NCI-H1105 treated with DMSO at 0.1 percent for 48 hours (cell line): ENCODE measurements at regions not wholly inside any gene's neighbourhood (a gene's known extent, or its start where the extent isn't known, plus 50 kb on each side); places are given as distances from the start of the nearest gene placed in this dataset.
"Not testable (repeated sequence)": the region's sequence is repeated elsewhere in the genome, so short reads cannot be mapped to it uniquely, and the experiment has no call there.

Experiments
- DNase-seq: peaks from one replicate; lab custom pipeline; 2025; lab: John Stamatoyannopoulos, UW

DNA sequence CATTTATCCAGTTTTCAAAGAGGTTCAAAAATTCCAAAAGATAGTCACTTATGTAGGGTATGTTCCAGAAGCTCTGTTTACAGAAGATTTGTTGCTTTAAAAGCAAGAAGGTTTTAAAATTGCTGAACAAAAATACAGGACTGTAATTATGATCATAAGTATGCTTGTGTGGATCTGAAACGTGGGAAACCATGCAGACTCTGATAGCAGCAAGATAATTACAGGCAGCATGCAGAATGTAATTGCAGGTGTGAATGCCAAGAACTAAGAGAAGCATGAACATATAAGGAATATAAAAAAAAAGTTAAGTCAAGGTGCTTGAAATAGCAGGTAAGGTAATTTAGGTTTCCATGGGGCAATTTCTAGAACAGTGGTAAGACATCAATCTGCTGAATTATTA, 405.7 kb downstream of the ARL4A start:
- peak; percentile 92 for DNase-seq

DNA sequence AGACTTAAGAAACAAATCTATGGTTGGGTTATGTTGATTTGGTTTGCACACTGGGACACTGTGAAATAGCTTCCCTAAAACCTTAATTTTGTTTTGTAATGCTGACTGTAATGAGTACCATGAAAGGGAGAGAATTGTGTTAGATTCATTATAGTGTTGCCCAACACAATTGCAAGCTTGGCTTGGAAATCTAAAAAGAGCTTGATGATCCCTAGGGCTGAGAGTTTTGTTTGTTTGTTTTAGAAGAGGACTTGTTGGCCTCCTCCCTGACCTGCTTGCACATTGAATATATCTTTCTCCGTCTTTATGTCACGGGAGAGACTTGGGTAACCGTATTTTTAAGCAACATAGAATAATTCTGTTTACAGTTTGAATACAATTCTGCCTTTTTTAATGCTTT, 410.1 kb downstream of the ARL4A start:
- DNase-seq: no peak

DNA sequence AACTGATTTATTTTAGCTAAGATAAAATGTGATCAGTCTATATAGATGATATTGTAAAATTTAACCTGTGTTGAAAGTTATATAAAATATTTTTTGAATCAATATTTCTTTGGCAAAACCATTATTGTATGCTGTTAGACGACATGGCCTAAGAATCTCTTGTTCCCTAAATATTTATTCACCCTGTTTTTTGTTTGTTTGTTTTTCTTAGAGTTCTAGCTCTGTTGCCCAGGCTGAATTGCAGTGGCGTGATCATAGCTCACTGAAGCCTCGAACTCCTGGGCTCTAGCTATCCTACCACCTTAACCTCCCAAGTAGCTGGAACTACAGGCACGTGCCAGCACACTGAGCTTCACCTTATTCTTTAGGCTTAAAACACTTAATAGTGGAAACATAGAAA, 410.7 kb downstream of the ARL4A start:
- DNase-seq: no peak

DNA sequence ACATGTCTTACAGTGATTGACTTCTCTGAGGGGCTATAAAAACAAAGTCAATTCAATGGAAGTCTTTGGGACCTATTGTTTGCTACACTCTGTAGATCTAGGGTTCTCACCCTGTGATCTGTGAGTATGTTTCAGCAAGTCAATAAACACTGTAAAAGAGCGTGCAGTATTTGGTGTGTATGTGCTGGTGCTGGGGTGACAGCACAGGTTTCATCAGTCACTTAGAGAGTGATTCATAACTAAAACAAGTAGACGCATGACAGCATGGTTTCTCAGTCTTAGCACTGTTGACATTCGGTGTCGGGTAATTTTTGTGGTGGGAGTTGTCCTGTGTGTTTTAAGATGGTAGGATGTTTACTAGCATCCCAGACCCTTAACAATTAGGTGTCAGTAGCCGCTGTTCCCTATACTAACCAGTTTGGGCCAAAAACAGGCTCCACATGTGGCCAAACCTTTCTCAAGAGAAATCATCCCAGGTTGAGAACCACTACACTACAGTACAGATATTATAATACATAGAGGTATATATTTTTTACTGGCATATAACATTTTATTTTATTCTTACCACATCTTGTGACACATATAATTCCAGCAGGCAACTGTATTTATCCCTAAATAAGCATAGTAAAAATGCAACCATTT, 411.8 kb downstream of the ARL4A start:
- DNase-seq: no peak

DNA sequence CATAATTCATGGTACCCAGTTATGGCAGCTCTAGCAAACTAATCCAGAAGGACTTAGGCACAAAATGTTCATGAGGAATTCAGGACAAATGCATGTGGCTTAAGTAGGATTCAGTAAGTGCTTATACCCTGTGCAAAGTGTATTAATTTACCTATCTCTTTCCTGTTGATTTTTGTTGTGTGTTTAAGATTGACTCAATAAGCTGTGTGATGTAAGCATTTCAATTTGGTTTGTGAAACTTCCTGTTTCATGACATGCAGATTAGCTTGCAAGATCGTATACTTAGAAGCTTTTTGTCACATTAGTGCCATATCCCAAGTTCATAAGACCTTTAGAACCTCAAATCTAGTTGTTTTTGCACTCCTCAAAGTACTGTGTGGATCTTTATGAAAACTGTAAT, 416.7 kb downstream of the ARL4A start:
- DNase-seq: no peak

DNA sequence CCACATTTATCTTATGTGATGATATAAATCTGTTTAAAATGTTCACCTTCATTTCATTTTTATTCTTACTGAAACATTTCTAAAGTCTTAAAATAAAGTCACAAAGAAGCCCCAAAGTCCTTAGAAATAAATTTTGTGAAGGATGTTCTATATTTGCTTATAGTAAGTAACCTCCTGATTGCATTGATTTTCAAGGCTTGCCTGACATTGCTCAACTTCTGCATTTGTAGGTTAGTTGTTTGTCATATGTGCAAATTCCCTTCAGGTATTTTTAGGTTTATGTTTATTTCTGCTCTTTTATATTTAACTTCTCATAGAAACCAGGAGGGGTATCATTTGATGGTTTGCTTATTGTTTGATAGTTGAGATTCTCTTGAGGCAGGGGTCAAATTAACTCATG, 417.8 kb downstream of the ARL4A start:
- DNase-seq: no peak

DNA sequence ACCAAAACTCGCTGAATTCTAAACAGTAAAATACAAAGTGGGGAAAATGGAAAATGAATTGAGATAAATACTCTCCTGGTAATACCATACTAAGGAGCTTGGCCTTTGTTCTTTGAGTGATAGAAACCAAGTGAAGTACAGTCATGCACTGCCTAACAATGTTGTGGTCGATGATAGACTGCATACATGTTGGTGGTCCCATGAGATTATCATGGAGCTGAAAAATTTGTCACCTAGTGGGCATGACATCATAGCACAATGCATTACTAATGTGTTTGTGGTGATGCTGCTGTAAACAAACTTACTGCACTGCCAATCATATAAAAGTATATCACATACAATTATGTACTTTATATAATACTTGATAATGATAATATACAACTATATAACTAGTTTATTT, 419.1 kb downstream of the ARL4A start:
- no peak for DNase-seq

DNA sequence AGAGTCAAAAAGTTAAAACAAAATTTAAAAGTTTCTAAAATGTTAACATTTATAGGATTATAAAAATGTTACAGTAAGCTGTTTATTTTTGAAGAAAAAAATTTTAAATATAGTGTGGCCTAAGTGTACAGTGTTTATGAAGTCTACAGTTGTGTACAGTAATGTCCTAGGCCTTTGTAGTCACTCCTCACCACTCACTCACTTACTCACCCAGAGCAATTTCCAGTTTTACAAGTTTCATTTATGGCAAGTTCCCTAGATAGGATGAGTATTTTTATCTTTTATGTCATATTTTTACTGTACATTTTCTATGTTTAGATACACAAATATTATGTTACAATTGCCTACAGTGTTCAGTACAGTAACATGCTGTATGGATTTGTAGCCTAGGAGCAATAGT, 419.9 kb downstream of the ARL4A start:
- DNase-seq: no peak

DNA sequence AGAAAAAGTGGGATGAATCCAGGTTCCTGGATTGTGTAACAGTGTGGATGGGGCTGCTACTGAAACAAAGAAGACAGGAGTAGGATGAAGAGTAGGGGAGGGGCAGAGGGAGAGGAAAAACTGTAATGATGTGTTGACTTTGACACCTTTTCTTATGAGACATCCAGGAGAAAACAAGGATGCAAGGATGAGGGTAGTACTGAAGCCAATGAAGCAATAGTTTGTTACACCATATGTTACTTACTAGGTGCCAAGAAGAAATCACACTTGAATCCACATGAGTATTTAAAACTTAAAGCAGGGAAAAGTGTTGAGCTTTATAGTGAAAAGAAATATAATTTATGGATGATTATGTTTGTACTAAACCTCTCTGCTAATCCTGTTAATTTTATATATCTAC, 420.6 kb downstream of the ARL4A start:
- DNase-seq: no peak

DNA sequence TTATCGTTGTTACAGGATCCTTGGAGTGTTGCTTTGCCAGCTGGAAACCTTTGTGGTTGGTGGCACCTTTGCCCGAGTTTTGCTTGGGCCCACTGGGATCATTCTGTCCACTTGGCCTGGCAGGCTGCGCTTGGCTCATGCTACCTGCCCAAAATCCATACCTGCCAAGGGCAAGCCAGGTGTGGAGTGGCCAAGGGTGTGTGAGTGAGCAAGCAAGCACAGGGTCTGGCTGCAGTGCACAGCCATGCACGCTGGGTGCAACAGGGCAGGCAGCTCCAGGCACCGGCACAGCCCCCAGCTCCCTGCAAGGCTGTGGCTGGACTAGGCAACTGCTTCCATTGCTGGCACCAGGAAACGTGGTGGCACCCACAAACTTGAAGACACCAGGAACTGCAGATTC, 421.8 kb downstream of the ARL4A start:
- DNase-seq: no peak

DNA sequence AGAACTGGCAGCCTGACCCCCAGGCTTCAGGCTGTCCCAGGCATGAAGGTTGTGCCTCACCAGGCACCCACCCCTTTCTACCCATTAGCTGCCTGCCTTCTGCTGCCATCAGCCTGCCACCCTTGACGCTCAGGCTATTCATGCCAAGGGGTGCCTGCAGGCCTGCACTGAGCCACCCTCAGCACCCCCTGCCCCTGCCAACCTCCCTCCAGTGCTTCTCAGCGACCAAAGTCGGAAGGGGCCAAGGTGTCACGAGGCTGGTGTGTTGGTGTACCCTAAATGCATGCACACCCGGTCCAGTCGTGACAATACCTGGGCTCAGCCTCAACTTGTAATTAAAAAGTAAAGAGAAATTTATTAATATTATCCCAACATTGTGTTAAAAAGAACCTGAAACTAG, 422.7 kb downstream of the ARL4A start:
- DNase-seq: no peak

DNA sequence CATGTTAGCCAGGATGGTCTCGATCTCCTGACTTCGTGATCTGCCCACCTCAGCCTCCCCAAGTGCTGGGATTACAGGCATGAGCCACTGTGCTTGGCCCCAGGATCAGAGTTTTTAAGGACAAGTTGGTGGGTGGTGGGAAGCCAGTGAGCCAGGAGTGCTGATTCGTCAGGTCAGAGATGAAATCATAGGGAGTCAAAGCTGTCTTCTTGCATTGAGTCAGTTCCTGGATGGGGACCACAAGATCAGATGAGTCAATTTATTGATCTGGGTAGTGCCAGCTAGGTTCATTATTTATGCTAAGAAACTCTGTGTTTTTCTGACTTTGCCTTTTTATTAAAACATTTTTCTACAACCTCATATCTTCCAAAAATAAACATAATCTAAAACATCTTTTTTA, 423.8 kb downstream of the ARL4A start:
- no peak for DNase-seq

DNA sequence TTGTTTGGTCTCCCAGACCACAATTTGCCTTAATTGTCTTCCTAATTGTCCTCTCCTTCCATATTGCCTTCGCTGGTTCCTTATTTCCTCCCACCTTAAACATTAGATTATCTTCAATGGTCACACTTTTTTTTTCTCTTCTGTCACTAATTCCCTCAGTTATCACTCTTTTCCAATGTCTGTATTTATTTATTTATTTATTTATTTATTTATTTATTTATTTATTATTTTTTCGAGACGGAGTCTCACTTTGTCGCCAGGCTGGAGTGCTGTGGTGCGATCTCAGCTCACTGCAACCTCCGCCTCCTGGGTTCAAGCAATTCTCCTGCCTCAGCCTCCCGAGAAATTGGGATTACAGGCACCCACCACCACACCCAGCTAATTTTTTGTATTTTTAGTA, 426.8 kb downstream of the ARL4A start:
- DNase-seq: not testable (repeated sequence)

DNA sequence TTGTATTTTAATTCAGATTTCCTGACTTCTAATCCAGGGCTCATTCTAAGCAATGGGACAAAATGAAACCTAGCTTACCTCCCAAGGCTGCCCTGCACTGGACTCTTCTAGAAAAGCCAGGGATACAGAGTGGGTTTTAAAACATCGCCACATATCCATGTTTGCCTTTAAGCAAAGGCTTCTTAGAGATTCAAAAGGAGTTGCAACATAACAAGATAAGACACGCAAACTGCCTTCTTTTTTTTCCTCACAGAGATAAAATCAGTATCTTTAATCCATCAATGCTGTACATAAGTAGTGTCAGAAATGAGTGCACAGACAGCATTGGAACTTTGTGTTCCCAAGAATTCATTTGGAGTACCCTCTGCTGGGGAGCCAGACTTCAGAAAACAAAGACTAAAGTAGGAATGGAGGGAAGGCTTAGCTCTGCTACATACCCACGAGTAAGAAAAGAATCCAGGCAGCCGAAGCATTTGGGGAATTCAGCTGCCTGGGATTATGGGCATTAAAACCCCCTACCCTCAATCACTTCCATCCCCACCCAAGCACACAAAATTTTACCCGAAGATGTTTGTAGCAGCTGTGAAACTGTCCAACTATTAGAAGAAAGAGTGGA, 427.8 kb downstream of the ARL4A start:
- DNase-seq: no peak

DNA sequence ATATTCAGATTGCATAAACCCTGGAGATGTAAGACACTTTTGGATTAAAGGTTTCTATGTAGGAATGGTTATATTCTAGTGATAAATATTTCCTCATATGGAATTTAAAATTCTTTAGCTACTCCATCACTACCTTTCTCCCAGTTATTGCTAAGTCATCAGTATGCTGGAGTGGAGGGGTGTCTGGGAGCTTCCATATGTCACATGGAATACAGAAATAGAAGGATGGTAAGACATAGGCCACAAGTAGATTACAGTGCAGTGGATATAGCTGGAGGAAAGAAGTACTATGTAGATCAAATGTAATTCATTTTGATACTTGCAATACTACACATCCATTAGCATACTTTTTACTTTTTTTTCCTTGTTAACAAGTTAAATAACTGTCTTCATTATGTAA, 428.4 kb downstream of the ARL4A start:
- no peak for DNase-seq

DNA sequence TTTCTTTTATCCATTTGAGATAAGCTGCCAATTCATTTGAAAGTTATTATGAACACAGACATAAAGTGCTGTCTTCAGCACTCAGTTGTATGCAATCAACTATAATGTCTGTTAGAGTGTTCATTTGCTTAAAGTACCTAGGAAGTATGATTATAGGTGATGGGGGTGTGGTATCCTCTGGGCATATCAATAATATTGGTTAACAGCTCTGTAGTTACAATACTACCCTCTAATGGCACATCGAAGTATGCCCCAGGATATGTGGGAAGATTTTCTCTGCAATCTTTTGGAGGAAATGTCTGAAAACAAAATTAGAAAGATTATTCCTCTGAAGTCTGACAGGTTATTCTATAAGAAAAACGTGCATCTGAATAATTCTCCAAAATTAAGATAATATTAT, 429.7 kb downstream of the ARL4A start:
- DNase-seq: peak; percentile 28

DNA sequence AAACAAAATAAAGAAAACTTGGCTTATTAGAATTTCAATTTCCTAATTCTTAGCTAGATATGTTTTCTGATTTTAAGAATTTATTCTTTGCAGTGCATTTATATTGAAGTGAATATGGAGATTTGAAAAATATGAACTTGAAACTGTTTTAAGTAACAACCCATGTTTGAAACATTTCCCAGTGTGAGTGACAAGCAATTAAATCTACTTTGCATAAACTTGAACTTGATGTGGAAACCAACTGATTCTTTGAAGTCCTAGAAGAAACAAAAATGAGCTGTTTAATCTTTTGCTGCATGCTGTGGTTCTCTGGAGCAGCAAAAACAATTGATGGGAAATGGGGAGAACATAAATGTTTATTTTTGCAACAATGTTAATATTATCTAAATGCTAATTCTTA, 430.2 kb downstream of the ARL4A start:
- DNase-seq: no peak

DNA sequence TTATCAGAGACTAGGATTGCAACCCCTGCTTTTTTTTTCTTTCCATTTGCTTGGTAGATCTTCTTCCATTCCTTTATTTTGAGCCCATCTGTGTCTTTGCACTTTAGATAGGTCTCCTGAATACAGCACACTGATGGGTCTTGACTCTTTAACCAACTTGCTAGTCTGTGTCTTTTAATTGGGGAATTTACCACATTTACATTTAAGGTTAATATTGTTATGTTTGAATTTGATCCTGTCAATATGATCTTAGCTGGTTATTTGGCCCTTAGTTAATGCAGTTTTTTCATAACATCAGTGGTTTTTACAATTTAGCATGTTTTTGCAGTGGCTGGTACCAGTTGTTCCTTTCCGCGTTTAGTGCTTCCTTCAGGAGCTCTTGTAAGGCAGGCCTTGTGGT, 437.2 kb downstream of the ARL4A start:
- not testable (repeated sequence) for DNase-seq

DNA sequence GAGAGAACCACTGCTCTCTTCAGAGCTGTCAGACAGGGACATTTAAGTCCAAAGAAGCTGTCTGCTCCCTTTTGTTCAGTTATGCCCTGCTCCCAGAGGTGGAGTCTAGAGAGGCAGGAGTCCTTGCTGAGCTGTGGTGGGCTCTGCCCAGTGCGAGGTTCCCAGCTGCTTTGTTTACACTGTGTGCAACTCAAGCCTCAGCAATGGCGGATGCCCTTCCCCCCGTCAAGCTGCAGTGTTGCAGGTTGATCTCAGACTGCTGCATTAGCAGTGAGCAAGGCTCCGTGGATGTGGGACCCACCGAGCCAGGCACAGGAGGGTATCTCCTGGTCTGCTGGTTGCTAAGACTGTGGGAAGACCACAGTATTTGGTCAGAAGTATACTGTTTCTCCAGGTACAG, 438.9 kb downstream of the ARL4A start:
- no peak for DNase-seq

DNA sequence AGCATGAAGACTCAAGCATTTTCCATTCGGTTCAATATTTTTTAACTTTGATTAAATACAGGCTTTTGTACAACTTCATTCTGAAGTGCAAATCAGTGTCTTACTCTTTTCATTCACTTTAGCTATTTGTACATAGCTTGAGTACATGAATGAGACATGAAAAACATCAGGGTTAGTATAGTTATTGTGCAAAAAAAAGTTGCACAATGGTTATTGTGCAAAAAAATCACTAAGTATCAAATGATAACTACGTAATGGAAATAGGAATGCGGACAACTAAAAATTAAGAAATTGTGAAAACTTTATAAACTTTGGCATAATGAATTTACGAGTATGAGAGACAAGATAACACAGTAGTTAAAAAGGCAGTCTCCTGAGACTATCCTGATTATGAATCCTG, 442.9 kb downstream of the ARL4A start:
- DNase-seq: no peak

DNA sequence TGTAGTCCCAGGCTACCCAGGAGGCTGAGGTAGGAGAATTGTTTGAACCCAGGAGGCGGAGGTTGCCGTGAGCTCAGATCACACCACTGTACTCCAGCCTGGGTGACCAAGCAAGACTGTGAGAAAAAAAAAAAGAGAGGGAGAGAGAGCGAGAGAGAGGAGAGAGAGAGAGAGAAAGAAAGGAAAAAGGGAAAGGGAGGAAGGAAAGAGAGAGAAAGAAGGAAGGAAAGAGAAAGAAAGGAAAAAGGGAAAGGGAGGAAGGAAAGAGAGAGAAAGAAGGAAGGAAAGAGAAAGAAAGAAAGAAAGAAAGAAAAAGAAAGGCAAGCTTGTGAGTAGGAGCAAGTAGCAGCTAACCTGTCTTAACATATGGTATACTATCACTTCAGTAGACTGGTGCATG, 443.5 kb downstream of the ARL4A start:
- DNase-seq: not testable (repeated sequence)

DNA sequence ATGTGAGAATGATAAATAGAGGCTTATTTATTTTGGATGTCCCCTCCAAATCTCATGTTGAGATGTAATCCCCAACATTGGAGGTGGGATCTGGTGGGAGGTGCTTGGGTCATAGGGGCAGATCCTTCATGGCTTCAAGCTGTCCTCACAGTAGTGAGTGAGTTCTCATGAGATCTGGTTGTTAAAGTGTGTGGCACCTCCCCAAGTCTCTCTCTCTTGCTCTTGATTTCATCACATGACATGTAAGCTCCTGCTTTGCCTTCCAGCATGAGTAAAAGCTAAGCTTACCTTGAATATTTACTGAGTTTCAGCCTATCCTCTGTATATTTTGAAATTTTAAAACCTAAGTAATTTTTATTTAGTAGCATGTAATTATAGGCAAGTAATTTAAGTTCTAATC, 444.9 kb downstream of the ARL4A start:
- DNase-seq: no peak

DNA sequence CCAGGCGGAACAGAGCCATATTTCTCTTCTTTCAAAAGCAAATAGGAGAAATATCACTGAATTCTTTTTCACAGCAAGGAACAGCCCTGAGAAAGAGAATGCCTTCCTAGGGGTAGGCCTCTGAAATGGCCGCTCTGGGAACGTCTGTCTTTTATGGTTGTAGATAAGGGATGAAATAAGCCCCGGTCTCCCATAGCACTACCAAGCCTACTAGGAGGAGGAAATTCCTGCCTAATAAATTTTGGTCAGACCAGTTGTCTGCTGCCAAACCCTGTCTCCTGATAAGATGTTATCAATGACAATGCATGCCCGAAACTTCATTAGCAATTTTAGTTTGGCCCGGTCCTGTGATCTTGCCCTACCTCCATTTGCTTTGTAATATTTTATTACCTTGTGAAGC, 448.9 kb downstream of the ARL4A start:
- DNase-seq: not testable (repeated sequence)

DNA sequence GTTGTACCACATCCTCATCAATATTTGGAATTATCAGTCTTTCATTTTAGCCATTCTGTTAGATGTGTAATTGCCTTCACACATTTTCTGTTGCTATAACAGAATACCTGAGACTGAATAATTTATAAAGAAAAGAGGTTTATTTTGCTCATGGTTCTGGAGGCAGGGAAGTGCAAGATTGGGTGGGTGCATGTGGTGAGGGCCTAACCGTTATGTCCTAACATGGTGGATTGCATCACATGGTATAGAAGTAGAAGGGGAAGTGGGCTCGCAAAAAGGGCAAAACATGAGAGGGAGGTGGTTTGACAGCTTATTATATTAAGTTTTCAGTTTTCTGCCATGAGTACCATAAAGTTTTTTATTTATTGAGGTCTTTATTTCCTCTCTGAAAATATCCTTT, 452.0 kb downstream of the ARL4A start:
- no peak for DNase-seq
